Endodermal cell (in vitro differentiated cells): ENCODE measurements at regions not wholly inside any gene's neighbourhood (a gene's known extent, or its start where the extent isn't known, plus 50 kb on each side); places are given as distances from the start of the nearest gene placed in this dataset.

Source experiments
- DNase-seq: peaks from one replicate; pipeline ENCODE4 v3.0.0-alpha.2; 2017
- H3K27ac ChIP-seq: 2 replicates; pipeline ENCODE4 v1.5.1; 2013; ENCODE audit warnings: mild to moderate bottlenecking, low read depth, low read length, moderate library complexity
- H3K27me3 ChIP-seq: 2 replicates; pipeline ENCODE4 v1.6.1; 2013; ENCODE audit warnings: mild to moderate bottlenecking, low read length, moderate library complexity; ENCODE audit not compliant: insufficient read depth, control insufficient read depth, poor library complexity, severe bottlenecking
- H3K36me3 ChIP-seq: 2 replicates; pipeline ENCODE4 v1.7.0; 2013; ENCODE audit warnings: mild to moderate bottlenecking, low read length, moderate library complexity; ENCODE audit not compliant: control insufficient read depth, insufficient read depth
- H3K4me1 ChIP-seq: one replicate; pipeline ENCODE4 v1.7.0; 2013; ENCODE audit warnings: low read length; ENCODE audit not compliant: control insufficient read depth, insufficient read depth
- H3K4me3 ChIP-seq: 2 replicates; pipeline ENCODE4 v1.5.1; 2013; ENCODE audit warnings: mild to moderate bottlenecking, low read length, moderate library complexity
- H3K9ac ChIP-seq: 2 replicates; pipeline ENCODE4 v1.6.1; 2013; ENCODE audit warnings: mild to moderate bottlenecking, low read length, moderate library complexity; ENCODE audit not compliant: poor library complexity, severe bottlenecking; ENCODE audit errors: extremely low read depth
- H3K9me3 ChIP-seq: 2 replicates; pipeline ENCODE4 v1.6.1; 2013; ENCODE audit warnings: mild to moderate bottlenecking, low read length, moderate library complexity; ENCODE audit not compliant: control insufficient read depth
- H3K27ac Mint-ChIP-seq: 2 replicates; pipeline ENCODE4 v1.8.0; 2020; ENCODE audit warnings: mixed read lengths
- H3K27me3 Mint-ChIP-seq: 2 replicates; pipeline ENCODE4 v1.8.0; 2021; ENCODE audit warnings: mild to moderate bottlenecking, mixed read lengths; ENCODE audit not compliant: insufficient read depth
- H3K36me3 Mint-ChIP-seq: 2 replicates; pipeline ENCODE4 v1.8.0; 2020; ENCODE audit warnings: low read depth, mixed read lengths
- H3K4me1 Mint-ChIP-seq: 2 replicates; pipeline ENCODE4 v1.8.0; 2020; ENCODE audit warnings: mixed read lengths
- H3K4me3 Mint-ChIP-seq: 2 replicates; pipeline ENCODE4 v1.8.0; 2020; ENCODE audit warnings: mild to moderate bottlenecking, moderate library complexity, mixed read lengths
- H3K9me3 Mint-ChIP-seq: 2 replicates; pipeline ENCODE4 v1.8.0; 2020; ENCODE audit warnings: mild to moderate bottlenecking, mixed read lengths
- WGBS, 2 experiments: methylation state at CpG; one replicate each; pipeline versions ENCODE4 v1.1.5 to v1.1.7; 2013; ENCODE audit warnings: missing lambda C conversion rate in 2 of 2, mixed read lengths in 1 of 2; ENCODE audit not compliant: insufficient coverage in 1 of 2, insufficient read length in 1 of 2; 5-methylcytosine and 5-hydroxymethylcytosine counted together
- TF ChIP-seq, protein P1 (sequence below): fragments of 200-600 bp; sonication (generic); conservative IDR thresholded peaks from 2 replicates; pipeline ENCODE4 v1.5.0; 2021; ENCODE audit warnings: antibody characterized with exemption, mild to moderate bottlenecking

DNA sequence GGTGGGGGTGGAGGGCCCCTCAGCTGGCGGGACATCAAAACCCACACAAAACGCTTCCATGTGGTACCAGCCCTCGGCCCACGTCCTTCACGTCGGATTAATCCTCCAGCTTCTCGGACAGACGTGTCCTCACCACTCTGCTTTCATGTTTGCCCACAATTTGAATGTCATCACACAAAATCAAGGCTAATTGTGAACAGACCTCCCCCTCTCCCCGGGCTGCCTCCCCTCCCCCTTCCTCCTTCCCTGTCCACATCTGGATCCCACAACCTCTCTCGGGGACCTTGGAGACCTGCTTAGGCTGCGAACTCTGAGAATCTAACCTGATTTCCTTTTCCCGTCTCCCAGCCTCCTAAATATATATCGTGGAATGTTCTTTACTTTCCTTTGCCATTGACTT, 262.9 kb downstream of the MN1 start:
- Histone ChIP-seq H3K36me3 (no peaks in the 10 kb centered on the region), H3K9ac (no peak overlapping the region), H3K27ac (peak overlapping the region; percentile 83), H3K27me3 (no peaks in the 10 kb centered on the region), H3K9me3 (no peaks in the 10 kb centered on the region), H3K4me1 (no peaks in the 10 kb centered on the region), H3K4me3 (no peak overlapping the region)
- TF ChIP-seq, protein P1, sequence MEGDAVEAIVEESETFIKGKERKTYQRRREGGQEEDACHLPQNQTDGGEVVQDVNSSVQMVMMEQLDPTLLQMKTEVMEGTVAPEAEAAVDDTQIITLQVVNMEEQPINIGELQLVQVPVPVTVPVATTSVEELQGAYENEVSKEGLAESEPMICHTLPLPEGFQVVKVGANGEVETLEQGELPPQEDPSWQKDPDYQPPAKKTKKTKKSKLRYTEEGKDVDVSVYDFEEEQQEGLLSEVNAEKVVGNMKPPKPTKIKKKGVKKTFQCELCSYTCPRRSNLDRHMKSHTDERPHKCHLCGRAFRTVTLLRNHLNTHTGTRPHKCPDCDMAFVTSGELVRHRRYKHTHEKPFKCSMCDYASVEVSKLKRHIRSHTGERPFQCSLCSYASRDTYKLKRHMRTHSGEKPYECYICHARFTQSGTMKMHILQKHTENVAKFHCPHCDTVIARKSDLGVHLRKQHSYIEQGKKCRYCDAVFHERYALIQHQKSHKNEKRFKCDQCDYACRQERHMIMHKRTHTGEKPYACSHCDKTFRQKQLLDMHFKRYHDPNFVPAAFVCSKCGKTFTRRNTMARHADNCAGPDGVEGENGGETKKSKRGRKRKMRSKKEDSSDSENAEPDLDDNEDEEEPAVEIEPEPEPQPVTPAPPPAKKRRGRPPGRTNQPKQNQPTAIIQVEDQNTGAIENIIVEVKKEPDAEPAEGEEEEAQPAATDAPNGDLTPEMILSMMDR: no peak
- no peaks in the 10 kb centered on the region for H3K36me3 Mint-ChIP-seq
- no peak overlapping the region for H3K27ac Mint-ChIP-seq
- peaks cover 20% of the 10 kb centered on the region for H3K4me1 Mint-ChIP-seq
- peaks cover 1% of the 10 kb centered on the region for H3K27me3 Mint-ChIP-seq
- H3K4me3 Mint-ChIP-seq: no peak overlapping the region
- DNase-seq: no peak
- 76 to 86% methylated on average over 9 to 13 of the region's 13 CpGs for WGBS, 2 experiments
- peaks cover 2% of the 10 kb centered on the region for H3K9me3 Mint-ChIP-seq

DNA sequence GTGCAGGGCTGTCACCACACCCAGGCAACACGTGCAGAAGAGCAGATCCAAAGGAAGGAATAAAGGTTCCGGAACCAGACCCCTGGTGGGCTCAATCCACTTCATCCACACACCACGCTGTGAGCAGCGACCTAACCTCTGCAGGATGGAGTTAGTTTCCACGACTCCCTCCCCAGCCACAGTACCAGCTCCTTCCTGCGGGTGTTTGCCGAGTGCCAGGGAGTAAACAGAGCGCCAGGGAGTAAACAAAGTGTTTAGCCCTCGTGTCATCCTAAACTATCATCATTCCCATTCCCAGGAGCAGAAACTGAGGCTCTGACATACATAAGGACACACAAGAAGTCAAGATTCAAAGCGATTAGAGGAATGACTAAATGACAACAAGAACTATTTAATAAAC, 261.3 kb downstream of the MN1 start:
- Histone ChIP-seq H3K36me3 (no peaks in the 10 kb centered on the region), H3K4me1 (no peaks in the 10 kb centered on the region), H3K27ac (no peak overlapping the region), H3K9ac (no peak overlapping the region), H3K9me3 (no peaks in the 10 kb centered on the region), H3K27me3 (no peaks in the 10 kb centered on the region), H3K4me3 (no peak overlapping the region)
- Mint-ChIP-seq H3K4me3 (no peak overlapping the region), H3K4me1 (peaks cover 20% of the 10 kb centered on the region), H3K9me3 (no peaks in the 10 kb centered on the region), H3K27me3 (peaks cover 6% of the 10 kb centered on the region), H3K27ac (no peak overlapping the region), H3K36me3 (no peaks in the 10 kb centered on the region)
- TF ChIP-seq, protein P1: peak; percentile 48
- whole genome bisulfite sequencing, 2 experiments: 67 to 80% methylated on average over 1 to 10 of the region's 10 CpGs
- DNase-seq: no peak

DNA sequence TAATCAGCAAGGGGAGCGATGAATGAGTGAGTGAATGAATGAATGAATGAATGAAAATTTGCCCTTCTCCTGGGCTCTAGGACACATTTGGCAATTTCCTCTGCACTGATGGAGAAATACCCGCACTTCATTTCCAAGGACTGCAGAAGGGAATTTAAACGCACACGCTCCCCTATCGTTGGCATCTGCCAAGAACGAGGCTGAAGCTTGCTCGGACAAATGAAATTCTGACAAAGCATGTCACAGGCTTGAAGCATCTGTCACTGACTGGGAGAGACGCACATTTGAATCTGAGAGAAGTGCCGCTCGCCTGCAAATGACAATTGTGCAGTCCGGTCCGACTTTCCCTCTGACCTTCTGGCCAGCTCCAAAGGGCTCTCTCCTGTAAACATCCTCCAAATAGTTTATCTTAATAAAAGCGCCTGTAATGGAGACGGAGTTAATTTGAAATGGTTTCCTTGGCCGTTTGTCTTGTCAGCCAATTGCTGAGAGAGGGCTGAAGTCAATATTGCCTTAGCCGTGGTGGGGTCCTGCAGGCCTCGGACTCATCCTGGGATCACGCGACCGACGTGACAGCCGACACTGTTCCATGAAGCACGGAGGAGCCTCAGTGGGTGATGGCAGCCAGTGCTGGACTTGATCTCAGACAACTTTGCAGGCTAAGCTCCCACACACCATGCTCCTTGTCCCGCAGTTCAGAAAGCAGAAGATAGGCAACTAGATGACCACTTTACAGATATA, 260.7 kb downstream of the MN1 start:
- Mint-ChIP-seq H3K27ac (no peak overlapping the region), H3K27me3 (peaks cover 7% of the 10 kb centered on the region), H3K4me3 (no peak overlapping the region), H3K4me1 (peaks cover 20% of the 10 kb centered on the region), H3K36me3 (no peaks in the 10 kb centered on the region), H3K9me3 (no peaks in the 10 kb centered on the region)
- no peaks in the 10 kb centered on the region for H3K4me1 ChIP-seq
- no peak overlapping the region for H3K9ac ChIP-seq
- no peak overlapping the region for H3K4me3 ChIP-seq
- no peaks in the 10 kb centered on the region for H3K9me3 ChIP-seq
- DNase-seq: no peak
- no peaks in the 10 kb centered on the region for H3K27me3 ChIP-seq
- H3K27ac ChIP-seq: peak overlapping the region; percentile 60
- TF ChIP-seq, protein P1: no peak
- 90% methylated on average over 22 to 24 of the region's 24 CpGs for WGBS, 2 experiments
- no peaks in the 10 kb centered on the region for H3K36me3 ChIP-seq
